ENCODE measurements at regions not wholly inside any gene's neighbourhood (a gene's known extent, or its start where the extent isn't known, plus 50 kb on each side); places are given as distances from the start of the nearest gene placed in this dataset.
A peak's percentile ranks its signal among the peaks of the same experiment; 100 is the strongest.
"Not testable (repeated sequence)": the region's sequence is repeated elsewhere in the genome, so short reads cannot be mapped to it uniquely, and the experiment has no call there.

- H3K79me1 ChIP-seq (replicated peaks; ENCODE audit: low read length, poor library complexity, severe bottlenecking) = no peaks in the 10 kb centered on the region
- no peak overlapping the region for H3K4me2 ChIP-seq (ENCODE audit: low read length, poor library complexity, severe bottlenecking)
These were observed 279.2 kb downstream of the SOX4 start for GRCh38 chr6:21872749-21873148.

GRCh38 chr6:21873562-21873961 is 280.0 kb downstream of the SOX4 start:
- Histone ChIP-seq H3K9ac (ENCODE audit: low read length) (peak overlapping the region; percentile 32), H3K4ac (ENCODE audit: low read depth in 1 of 2, low read length in 2 of 2) (no peak overlapping the region), H4K8ac (ENCODE audit: low read length) (no peak overlapping the region), H3K27me3 (ENCODE audit: control insufficient read depth in 1 of 2, insufficient read depth in 1 of 2, low read length in 2 of 2) (no peaks in the 10 kb centered on the region), H3K14ac (ENCODE audit: low read length in 2 of 2) (no peak overlapping the region), H3K4me3 (ENCODE audit: insufficient read depth in 1 of 2, low read depth in 1 of 2, low read length in 2 of 2) (peak overlapping the region in 1 of 2 experiments; percentile 29), H2AFZ (ENCODE audit: low read depth, low read length) (no peak overlapping the region), H3K36me3 (ENCODE audit: control insufficient read depth in 1 of 2, insufficient read depth in 2 of 2, low read depth in 1 of 2, low read length in 2 of 2) (no peaks in the 10 kb centered on the region), H3K23ac (ENCODE audit: low read length in 2 of 2) (no peak overlapping the region), H2BK120ac (ENCODE audit: low read depth, low read length) (no peak overlapping the region), H3K18ac (ENCODE audit: low read depth in 1 of 2, low read length in 2 of 2) (no peak overlapping the region), H3K9me3 (ENCODE audit: control insufficient read depth, low read length) (no peaks in the 10 kb centered on the region), H4K91ac (ENCODE audit: low read length) (no peak overlapping the region), H2BK12ac (ENCODE audit: low read length in 2 of 2) (no peak overlapping the region), H3K79me1 (replicated peaks; ENCODE audit: low read length, poor library complexity, severe bottlenecking) (no peaks in the 10 kb centered on the region), H3K4me1 (ENCODE audit: control insufficient read depth, insufficient read depth, low read depth, low read length) (no peaks in the 10 kb centered on the region), H3K4me2 (ENCODE audit: low read length, poor library complexity, severe bottlenecking) (no peak overlapping the region), H2BK15ac (ENCODE audit: low read depth, poor library complexity, severe bottlenecking) (no peak overlapping the region), H2AK5ac (ENCODE audit: low read length, severe bottlenecking) (no peak overlapping the region), H3K27ac (ENCODE audit: low read length, poor library complexity, severe bottlenecking) (no peak overlapping the region), H2BK5ac (ENCODE audit: low read depth, low read length, poor library complexity, severe bottlenecking) (no peak overlapping the region)
- no peak for DNase-seq
- WGBS = 96% methylated on average over 10 of the region's 10 CpGs

More at GRCh38 chr6:21872749-21873148, 279.2 kb downstream of the SOX4 start:
- Histone ChIP-seq H3K9ac (ENCODE audit: low read length) (no peak overlapping the region), H4K8ac (ENCODE audit: low read length) (no peak overlapping the region), H2BK5ac (ENCODE audit: low read depth, low read length, poor library complexity, severe bottlenecking) (no peak overlapping the region), H2BK12ac (ENCODE audit: low read length in 2 of 2) (no peak overlapping the region), H3K36me3 (ENCODE audit: control insufficient read depth in 1 of 2, insufficient read depth in 2 of 2, low read depth in 1 of 2, low read length in 2 of 2) (no peaks in the 10 kb centered on the region), H2AFZ (ENCODE audit: low read depth, low read length) (no peak overlapping the region), H3K23ac (ENCODE audit: low read length in 2 of 2) (no peak overlapping the region), H2AK5ac (ENCODE audit: low read length, severe bottlenecking) (no peak overlapping the region), H2BK120ac (ENCODE audit: low read depth, low read length) (no peak overlapping the region), H3K9me3 (ENCODE audit: control insufficient read depth, low read length) (no peaks in the 10 kb centered on the region), H2BK15ac (ENCODE audit: low read depth, poor library complexity, severe bottlenecking) (no peak overlapping the region), H4K91ac (ENCODE audit: low read length) (no peak overlapping the region), H3K18ac (ENCODE audit: low read depth in 1 of 2, low read length in 2 of 2) (no peak overlapping the region), H3K27ac (ENCODE audit: low read length, poor library complexity, severe bottlenecking) (no peak overlapping the region), H3K4me1 (ENCODE audit: control insufficient read depth, insufficient read depth, low read depth, low read length) (no peaks in the 10 kb centered on the region), H3K4ac (ENCODE audit: low read depth in 1 of 2, low read length in 2 of 2) (no peak overlapping the region), H3K4me3 (ENCODE audit: insufficient read depth in 1 of 2, low read depth in 1 of 2, low read length in 2 of 2) (no peak overlapping the region), H3K27me3 (ENCODE audit: control insufficient read depth in 1 of 2, insufficient read depth in 1 of 2, low read length in 2 of 2) (no peaks in the 10 kb centered on the region), H3K14ac (ENCODE audit: low read length in 2 of 2) (no peak overlapping the region)
- DNase-seq = no peak
- WGBS = 100% methylated on average over 1 of the region's 2 CpGs

- Histone ChIP-seq H3K27ac (ENCODE audit: low read length, poor library complexity, severe bottlenecking) (no peak overlapping the region), H3K14ac (ENCODE audit: low read length in 2 of 2) (no peak overlapping the region), H2BK15ac (ENCODE audit: low read depth, poor library complexity, severe bottlenecking) (no peak overlapping the region), H3K79me1 (replicated peaks; ENCODE audit: low read length, poor library complexity, severe bottlenecking) (no peaks in the 10 kb centered on the region), H2BK120ac (ENCODE audit: low read depth, low read length) (no peak overlapping the region), H2AFZ (ENCODE audit: low read depth, low read length) (no peak overlapping the region), H3K9me3 (ENCODE audit: control insufficient read depth, low read length) (no peaks in the 10 kb centered on the region), H2BK5ac (ENCODE audit: low read depth, low read length, poor library complexity, severe bottlenecking) (no peak overlapping the region), H3K36me3 (ENCODE audit: control insufficient read depth in 1 of 2, insufficient read depth in 2 of 2, low read depth in 1 of 2, low read length in 2 of 2) (no peaks in the 10 kb centered on the region), H3K4me2 (ENCODE audit: low read length, poor library complexity, severe bottlenecking) (no peak overlapping the region), H2AK5ac (ENCODE audit: low read length, severe bottlenecking) (no peak overlapping the region), H4K8ac (ENCODE audit: low read length) (no peak overlapping the region), H3K9ac (ENCODE audit: low read length) (no peak overlapping the region), H2BK12ac (ENCODE audit: low read length in 2 of 2) (no peak overlapping the region), H3K27me3 (ENCODE audit: control insufficient read depth in 1 of 2, insufficient read depth in 1 of 2, low read length in 2 of 2) (no peaks in the 10 kb centered on the region), H3K23ac (ENCODE audit: low read length in 2 of 2) (no peak overlapping the region), H3K4me3 (ENCODE audit: insufficient read depth in 1 of 2, low read depth in 1 of 2, low read length in 2 of 2) (no peak overlapping the region), H3K4me1 (ENCODE audit: control insufficient read depth, insufficient read depth, low read depth, low read length) (no peaks in the 10 kb centered on the region), H3K18ac (ENCODE audit: low read depth in 1 of 2, low read length in 2 of 2) (no peak overlapping the region), H4K91ac (ENCODE audit: low read length) (peak overlapping the region; percentile 45), H3K4ac (ENCODE audit: low read depth in 1 of 2, low read length in 2 of 2) (no peak overlapping the region)
- 94% methylated on average over 5 of the region's 5 CpGs for WGBS
- DNase-seq = no peak
These were observed 280.8 kb downstream of the SOX4 start for GRCh38 chr6:21874372-21874771.

GRCh38 chr6:21877037-21877436 is 283.5 kb downstream of the SOX4 start:
- not testable (repeated sequence) for H3K4me1 ChIP-seq (ENCODE audit: control insufficient read depth, insufficient read depth, low read depth, low read length); H3K79me1 ChIP-seq (replicated peaks; ENCODE audit: low read length, poor library complexity, severe bottlenecking); H3K4me2 ChIP-seq (ENCODE audit: low read length, poor library complexity, severe bottlenecking); H4K91ac ChIP-seq (ENCODE audit: low read length); H3K23ac ChIP-seq (ENCODE audit: low read length in 2 of 2); H4K8ac ChIP-seq (ENCODE audit: low read length); H2BK12ac ChIP-seq (ENCODE audit: low read length in 2 of 2); H3K4ac ChIP-seq (ENCODE audit: low read depth in 1 of 2, low read length in 2 of 2); H2BK120ac ChIP-seq (ENCODE audit: low read depth, low read length); H2BK5ac ChIP-seq (ENCODE audit: low read depth, low read length, poor library complexity, severe bottlenecking); H3K36me3 ChIP-seq (ENCODE audit: control insufficient read depth in 1 of 2, insufficient read depth in 2 of 2, low read depth in 1 of 2, low read length in 2 of 2); H3K14ac ChIP-seq (ENCODE audit: low read length in 2 of 2); DNase-seq; H2BK15ac ChIP-seq (ENCODE audit: low read depth, poor library complexity, severe bottlenecking); H3K9me3 ChIP-seq (ENCODE audit: control insufficient read depth, low read length); H3K27ac ChIP-seq (ENCODE audit: low read length, poor library complexity, severe bottlenecking); H3K4me3 ChIP-seq (ENCODE audit: insufficient read depth in 1 of 2, low read depth in 1 of 2, low read length in 2 of 2); H3K9ac ChIP-seq (ENCODE audit: low read length); H3K27me3 ChIP-seq (ENCODE audit: control insufficient read depth in 1 of 2, insufficient read depth in 1 of 2, low read length in 2 of 2); H2AFZ ChIP-seq (ENCODE audit: low read depth, low read length); H3K18ac ChIP-seq (ENCODE audit: low read depth in 1 of 2, low read length in 2 of 2); H2AK5ac ChIP-seq (ENCODE audit: low read length, severe bottlenecking)
- WGBS = 96% methylated on average over 3 of the region's 4 CpGs

All from mesenchymal stem cell (in vitro differentiated cells and primary cell).